ENCODE measurements at regions not wholly inside any gene's neighbourhood (a gene's known extent, or its start where the extent isn't known, plus 50 kb on each side); places are given as distances from the start of the nearest gene placed in this dataset.

- no peak for DNase-seq
- WGBS, 2 donors: 86 to 89% methylated on average over 15 of the region's 15 CpGs
- Histone ChIP-seq H3K27me3 (ENCODE audit: control insufficient read depth in 3 of 3, insufficient read depth in 3 of 3, low read length in 2 of 3) (no peaks in the 10 kb centered on the region), H3K9ac (ENCODE audit: insufficient read depth in 1 of 2, low read length in 2 of 2) (no peak overlapping the region), H3K36me3 (ENCODE audit: control insufficient read depth in 4 of 4, insufficient read depth in 4 of 4, low read length in 4 of 4) (no peaks in the 10 kb centered on the region), H3K4me1 (ENCODE audit: control insufficient read depth in 5 of 5, insufficient read depth in 5 of 5, low read length in 5 of 5) (no peaks in the 10 kb centered on the region), H3K9me3 (ENCODE audit: control insufficient read depth in 4 of 4, insufficient read depth in 3 of 4, low read length in 3 of 4) (no peaks in the 10 kb centered on the region), H3K4me3 (no peak overlapping the region), H3K27ac (ENCODE audit: low read depth in 1 of 2, low read length in 1 of 2) (no peak overlapping the region)
- no peak for ATAC-seq (ENCODE audit: insufficient read depth, low FRiP score)
- no peak for TF ChIP-seq CTCF (IDR thresholded peaks at IDR 0.05; ENCODE audit: control extremely low read depth, extremely low read depth)
These were observed 243.2 kb upstream of the SUCLG2 start for GRCh38 chr3:67897351-67898336.

DNA sequence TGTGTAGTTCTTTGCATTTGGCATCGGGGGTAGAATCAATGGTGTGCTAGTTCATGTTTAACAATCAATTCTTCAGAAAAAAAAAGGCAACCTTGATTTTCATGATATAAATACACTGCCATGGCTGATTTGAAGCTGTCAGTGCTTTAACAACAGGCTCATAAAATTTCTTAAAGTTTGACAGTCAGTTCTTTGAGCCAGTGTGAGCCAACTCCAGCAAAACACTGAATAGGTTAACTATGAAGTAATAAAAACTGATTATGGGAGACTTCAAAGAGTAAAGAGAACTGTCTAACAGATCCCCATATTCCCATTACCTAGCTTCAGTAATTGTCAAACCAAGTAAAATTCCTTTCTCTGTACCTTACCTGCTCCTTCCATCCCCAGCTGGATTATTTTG, 241.7 kb upstream of the SUCLG2 start:
- DNase-seq (no peak), ATAC-seq (ENCODE audit: insufficient read depth, low FRiP score) (no peak)
- no peak for TF ChIP-seq CTCF (IDR thresholded peaks at IDR 0.05; ENCODE audit: control extremely low read depth, extremely low read depth)
- no peak overlapping the region for H3K4me3 ChIP-seq
- peaks cover 0 to 2% (median 0%) of the 10 kb centered on the region in 4 donors for H3K9me3 ChIP-seq (ENCODE audit: control insufficient read depth in 4 of 4, insufficient read depth in 3 of 4, low read length in 3 of 4)
- 80 to 82% methylated on average over 1 of the region's 1 CpG for WGBS, 2 donors
- no peaks in the 10 kb centered on the region for H3K27me3 ChIP-seq (ENCODE audit: control insufficient read depth in 3 of 3, insufficient read depth in 3 of 3, low read length in 2 of 3)
- no peaks in the 10 kb centered on the region for H3K36me3 ChIP-seq (ENCODE audit: control insufficient read depth in 4 of 4, insufficient read depth in 4 of 4, low read length in 4 of 4)
- H3K27ac ChIP-seq (ENCODE audit: low read depth in 1 of 2, low read length in 1 of 2): no peak overlapping the region
- H3K4me1 ChIP-seq (ENCODE audit: control insufficient read depth in 5 of 5, insufficient read depth in 5 of 5, low read length in 5 of 5): no peaks in the 10 kb centered on the region
- no peak overlapping the region for H3K9ac ChIP-seq (ENCODE audit: insufficient read depth in 1 of 2, low read length in 2 of 2)

- no peak for TF ChIP-seq CTCF (IDR thresholded peaks at IDR 0.05; ENCODE audit: control extremely low read depth, extremely low read depth)
- Histone ChIP-seq H3K27ac (ENCODE audit: low read depth in 1 of 2, low read length in 1 of 2) (no peak overlapping the region), H3K27me3 (ENCODE audit: control insufficient read depth in 3 of 3, insufficient read depth in 3 of 3, low read length in 2 of 3) (no peaks in the 10 kb centered on the region), H3K9ac (ENCODE audit: insufficient read depth in 1 of 2, low read length in 2 of 2) (no peak overlapping the region), H3K4me1 (ENCODE audit: control insufficient read depth in 5 of 5, insufficient read depth in 5 of 5, low read length in 5 of 5) (no peaks in the 10 kb centered on the region), H3K4me3 (no peak overlapping the region), H3K36me3 (ENCODE audit: control insufficient read depth in 4 of 4, insufficient read depth in 4 of 4, low read length in 4 of 4) (no peaks in the 10 kb centered on the region), H3K9me3 (ENCODE audit: control insufficient read depth in 4 of 4, insufficient read depth in 3 of 4, low read length in 3 of 4) (peaks cover 0 to 4% (median under 1%) of the 10 kb centered on the region in 4 donors)
- WGBS, 2 donors: 91% methylated on average over 4 of the region's 4 CpGs
- ATAC-seq (ENCODE audit: insufficient read depth, low FRiP score) (no peak), DNase-seq (no peak)
These were observed 240.1 kb upstream of the SUCLG2 start for GRCh38 chr3:67894510-67894909.
